Lower lobe of right lung (tissue), 2 donors: ENCODE measurements at regions not wholly inside any gene's neighbourhood (a gene's known extent, or its start where the extent isn't known, plus 50 kb on each side); places are given as distances from the start of the nearest gene placed in this dataset.

Experiments
- ATAC-seq, 2 donors: fragments of 200-7000 bp; cut with Tn5 transposase; one replicate each; pipeline ENCODE4 v1.9.1; 2020 to 2022; ENCODE audit warnings: mild to moderate bottlenecking in 2 of 2, moderate library complexity in 2 of 2
- DNase-seq: peaks from one replicate; pipeline ENCODE4 v3.0.0-alpha.2; 2020
- H3K27ac ChIP-seq: fragments of 200-600 bp; one replicate; pipeline ENCODE4 v1.8.0; 2022
- H3K27me3 ChIP-seq: fragments of 200-600 bp; one replicate; pipeline ENCODE4 v1.8.0; 2022; ENCODE audit warnings: low read depth
- H3K36me3 ChIP-seq: fragments of 200-600 bp; one replicate; pipeline ENCODE4 v1.8.0; 2022; ENCODE audit warnings: mild to moderate bottlenecking
- H3K4me1 ChIP-seq: fragments of 200-600 bp; one replicate; pipeline ENCODE4 v1.8.0; 2022
- H3K4me3 ChIP-seq: fragments of 200-600 bp; one replicate; pipeline ENCODE4 v1.8.0; 2022; ENCODE audit warnings: mild to moderate bottlenecking
- H3K9me3 ChIP-seq: fragments of 200-600 bp; one replicate; pipeline ENCODE4 v1.8.0; 2022
- CTCF ChIP-seq: fragments of 200-600 bp; IDR thresholded peaks from one replicate; pipeline ENCODE4 v1.8.0; 2022; ENCODE audit warnings: antibody characterized with exemption, mild to moderate bottlenecking
- intact Hi-C: fragments of 100-400 bp; cut with DNase I; formaldehyde crosslinking; loops from one replicate; pipeline ENCODE4 v1.11.0; 2022
- donor health status: DM: no; HTN: yes; CAD: no; lungs with severe emphysema.

GRCh38 chr13:55410398-55411330 is 1730.1 kb upstream of the PRR20A start:
- DNase-seq: no peak
- Histone ChIP-seq H3K27me3 (no peaks in the 10 kb centered on the region), H3K27ac (no peak overlapping the region), H3K4me1 (no peaks in the 10 kb centered on the region), H3K9me3 (no peaks in the 10 kb centered on the region), H3K36me3 (no peaks in the 10 kb centered on the region), H3K4me3 (no peak overlapping the region)
- TF ChIP-seq CTCF: no peak
- no peak for ATAC-seq
- intact Hi-C loops: no loop called here

GRCh38 chr13:55418095-55418494 is 1722.6 kb upstream of the PRR20A start:
- no peak overlapping the region for H3K4me3 ChIP-seq
- intact Hi-C loops: no loop called here
- ATAC-seq (no peak), DNase-seq (no peak)
- no peaks in the 10 kb centered on the region for H3K9me3 ChIP-seq
- H3K4me1 ChIP-seq: no peaks in the 10 kb centered on the region
- no peaks in the 10 kb centered on the region for H3K27me3 ChIP-seq
- no peaks in the 10 kb centered on the region for H3K36me3 ChIP-seq
- no peak overlapping the region for H3K27ac ChIP-seq
- TF ChIP-seq CTCF: no peak

GRCh38 chr13:55432814-55433213 is 1707.9 kb upstream of the PRR20A start:
- intact Hi-C loops: no loop called here
- TF ChIP-seq CTCF: no peak
- H3K27me3 ChIP-seq: no peaks in the 10 kb centered on the region
- no peak overlapping the region for H3K27ac ChIP-seq
- no peak overlapping the region for H3K4me3 ChIP-seq
- H3K9me3 ChIP-seq: no peaks in the 10 kb centered on the region
- H3K4me1 ChIP-seq: no peaks in the 10 kb centered on the region
- ATAC-seq (no peak), DNase-seq (no peak)
- no peaks in the 10 kb centered on the region for H3K36me3 ChIP-seq

DNA sequence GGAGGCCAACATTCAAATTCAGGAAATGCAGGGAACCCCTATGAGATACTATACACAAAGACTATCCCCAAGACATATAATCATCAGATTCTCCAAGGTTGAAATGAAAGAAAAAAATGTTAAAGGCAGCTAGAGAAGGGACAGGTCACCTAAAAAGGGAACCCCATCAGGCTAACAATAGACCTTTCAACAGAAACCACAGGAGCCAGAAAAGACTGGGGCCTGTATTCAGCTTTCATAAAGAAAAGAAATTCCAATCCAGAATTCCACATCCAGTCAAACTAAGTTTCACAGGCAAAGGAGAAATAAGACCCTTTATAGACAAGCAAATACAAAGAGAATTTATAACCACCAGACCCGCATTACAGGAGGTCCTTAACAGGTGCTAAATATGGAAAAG is 1703.6 kb upstream of the PRR20A start:
- no peak for DNase-seq
- Histone ChIP-seq H3K4me1 (no peaks in the 10 kb centered on the region), H3K36me3 (no peaks in the 10 kb centered on the region), H3K9me3 (no peaks in the 10 kb centered on the region), H3K27ac (no peak overlapping the region), H3K4me3 (no peak overlapping the region), H3K27me3 (no peaks in the 10 kb centered on the region)
- TF ChIP-seq CTCF: no peak
- no peak for ATAC-seq
- intact Hi-C loops: no loop called here

DNA sequence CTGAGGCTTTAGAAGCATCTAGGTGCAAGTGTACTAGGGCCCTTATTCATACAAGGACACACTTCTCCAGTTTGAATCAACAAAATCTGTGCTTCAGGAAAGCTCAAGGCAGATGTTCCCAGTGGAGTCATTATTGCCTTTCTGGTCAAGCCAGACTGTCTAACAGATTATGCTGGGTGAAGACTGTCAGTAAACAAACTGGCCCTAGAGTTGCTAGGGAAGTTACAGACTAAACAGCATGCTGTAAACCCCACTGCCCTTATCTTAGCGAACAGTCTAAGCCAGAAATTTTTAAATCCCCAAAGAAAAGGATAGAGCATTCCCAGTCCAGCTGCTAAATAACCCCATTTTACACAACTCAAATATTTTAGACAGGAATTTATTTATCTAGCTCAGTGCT is 1701.3 kb upstream of the PRR20A start:
- H3K9me3 ChIP-seq: no peaks in the 10 kb centered on the region
- no peaks in the 10 kb centered on the region for H3K27me3 ChIP-seq
- H3K4me3 ChIP-seq: no peak overlapping the region
- TF ChIP-seq CTCF: no peak
- no peaks in the 10 kb centered on the region for H3K4me1 ChIP-seq
- H3K27ac ChIP-seq: no peak overlapping the region
- ATAC-seq (no peak), DNase-seq (no peak)
- H3K36me3 ChIP-seq: no peaks in the 10 kb centered on the region
- intact Hi-C loops: no loop called here
